ENCODE measurements at regions not wholly inside any gene's neighbourhood (a gene's known extent, or its start where the extent isn't known, plus 50 kb on each side); places are given as distances from the start of the nearest gene placed in this dataset.
"Not testable (repeated sequence)": the region's sequence is repeated elsewhere in the genome, so short reads cannot be mapped to it uniquely, and the experiment has no call there.

DNA sequence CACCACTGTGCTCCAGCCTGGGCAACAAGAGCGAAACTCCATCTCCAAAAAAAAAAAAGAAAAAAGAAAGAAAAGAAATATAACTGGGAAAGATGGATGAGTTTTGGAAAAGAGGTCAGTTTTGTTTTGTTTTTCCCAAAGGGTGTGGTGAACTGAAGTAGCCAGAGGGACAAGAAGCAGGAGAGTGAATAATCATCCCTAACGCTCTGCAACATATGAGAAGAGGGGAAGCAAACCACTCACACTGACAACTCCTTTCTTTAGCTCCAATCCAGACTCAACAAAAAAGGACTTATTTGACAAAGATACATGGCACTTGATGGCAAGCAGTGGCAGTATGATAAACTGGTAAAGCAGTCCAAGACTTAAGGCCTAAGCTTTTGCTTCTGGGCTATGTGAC lies 176.1 kb upstream of the HMHB1 start:
- DNase-seq (ENCODE audit: extremely low read depth, low read depth, low spot score): no peak

DNA sequence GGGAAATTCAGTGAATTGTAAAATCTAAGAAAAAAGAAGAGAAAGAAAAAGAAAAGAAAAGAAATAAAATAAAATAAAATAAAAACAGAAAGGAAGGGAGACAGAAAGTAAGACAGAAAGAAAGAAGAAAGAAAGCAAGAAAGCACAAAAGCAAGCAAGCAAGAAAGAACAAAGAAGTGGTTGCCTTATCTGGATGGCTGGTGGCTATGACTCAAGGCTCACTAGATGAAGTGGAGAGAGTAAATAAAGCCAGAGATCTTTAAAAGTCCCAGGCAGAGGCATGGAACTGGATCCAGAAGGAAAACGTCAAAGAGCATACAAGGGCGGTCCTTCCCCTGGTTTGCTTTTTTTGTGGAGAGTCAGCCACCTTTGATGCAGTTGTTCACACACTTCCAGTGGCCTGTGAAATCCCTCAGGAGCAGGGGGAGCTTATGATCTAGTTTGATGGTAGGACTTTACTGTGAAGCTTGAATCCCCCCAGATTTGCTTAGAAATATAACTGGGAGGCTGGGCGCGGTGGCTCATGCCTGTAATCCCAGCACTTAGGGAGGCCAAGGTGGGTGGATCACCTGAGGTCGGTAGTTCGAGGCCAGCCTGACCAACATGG lies 176.7 kb upstream of the HMHB1 start:
- DNase-seq (ENCODE audit: extremely low read depth, low read depth, low spot score): no peak

DNA sequence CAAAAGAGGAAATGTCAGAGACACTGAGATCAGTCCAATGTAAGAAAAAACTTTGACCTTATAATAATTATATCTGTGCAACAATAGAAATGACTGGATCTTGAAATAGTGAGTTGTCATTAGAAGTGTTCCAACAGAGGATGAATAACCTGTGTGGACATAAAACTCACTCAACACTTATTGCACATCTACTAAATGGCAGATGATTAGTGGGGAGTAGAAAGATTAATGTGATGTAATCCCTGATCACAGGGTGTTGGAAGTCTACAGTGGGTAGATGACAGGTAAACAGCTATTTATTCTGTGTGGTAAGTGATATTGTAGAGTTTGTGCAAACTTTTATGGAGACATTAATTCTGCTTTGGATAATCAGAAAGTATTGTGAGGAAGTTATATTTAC lies 177.3 kb upstream of the HMHB1 start:
- no peak for DNase-seq (ENCODE audit: extremely low read depth, low read depth, low spot score)

GRCh38 chr5:143629871-143630659 lies 181.9 kb upstream of the HMHB1 start:
- no peak for DNase-seq (ENCODE audit: extremely low read depth, low read depth, low spot score)

GRCh38 chr5:143625048-143625447 lies 186.9 kb upstream of the HMHB1 start:
- not testable (repeated sequence) for DNase-seq (ENCODE audit: extremely low read depth, low read depth, low spot score)

GRCh38 chr5:143624465-143624864 lies 187.5 kb upstream of the HMHB1 start:
- DNase-seq (ENCODE audit: extremely low read depth, low read depth, low spot score): no peak

GRCh38 chr5:143619040-143619439 lies 192.9 kb upstream of the HMHB1 start:
- no peak for DNase-seq (ENCODE audit: extremely low read depth, low read depth, low spot score)

DNA sequence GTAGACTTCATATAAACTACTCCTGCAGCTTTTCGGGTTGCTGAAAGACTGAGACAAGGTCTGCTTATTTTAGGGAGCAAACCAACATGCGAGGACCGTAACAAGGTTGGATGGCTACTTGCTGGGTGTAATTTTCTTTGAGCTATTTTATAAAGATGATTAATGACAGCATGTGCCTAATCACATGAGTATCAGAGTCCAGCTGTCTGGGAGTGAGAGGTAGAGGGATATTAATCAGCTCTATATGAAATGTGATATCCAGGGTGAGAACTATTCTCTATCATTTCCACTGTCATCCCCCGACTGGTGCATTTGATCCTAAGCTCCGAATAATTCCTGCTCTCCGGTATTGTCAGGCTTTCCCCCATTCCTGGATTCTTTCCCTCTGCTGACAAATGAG lies 193.8 kb upstream of the HMHB1 start:
- DNase-seq (ENCODE audit: extremely low read depth, low read depth, low spot score): no peak

DNA sequence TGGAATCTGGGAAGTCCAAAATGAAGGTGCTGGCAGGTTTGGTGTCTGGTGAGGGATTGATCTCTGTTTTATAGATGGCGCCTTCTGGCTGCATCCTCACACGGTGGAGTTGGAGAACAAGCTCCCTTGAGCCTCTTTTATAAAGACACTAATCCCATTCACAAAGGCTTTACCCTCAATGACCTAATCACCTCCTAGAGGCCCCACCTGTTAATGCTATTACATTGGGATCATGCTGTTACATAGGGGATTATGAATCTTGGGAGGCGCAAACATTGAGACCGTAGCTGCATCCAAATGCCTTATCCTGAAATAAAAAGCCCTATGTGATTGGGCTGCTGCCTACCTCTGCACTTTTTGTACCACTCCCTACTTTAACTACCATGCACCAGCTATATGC lies 197.1 kb upstream of the HMHB1 start:
- no peak for DNase-seq (ENCODE audit: extremely low read depth, low read depth, low spot score)

GRCh38 chr5:143613329-143613728 lies 198.6 kb upstream of the HMHB1 start:
- DNase-seq (ENCODE audit: extremely low read depth, low read depth, low spot score): no peak

- no peak for DNase-seq (ENCODE audit: extremely low read depth, low read depth, low spot score)
Observed at GRCh38 chr5:143610946-143611345, 201.0 kb upstream of the HMHB1 start.

DNA sequence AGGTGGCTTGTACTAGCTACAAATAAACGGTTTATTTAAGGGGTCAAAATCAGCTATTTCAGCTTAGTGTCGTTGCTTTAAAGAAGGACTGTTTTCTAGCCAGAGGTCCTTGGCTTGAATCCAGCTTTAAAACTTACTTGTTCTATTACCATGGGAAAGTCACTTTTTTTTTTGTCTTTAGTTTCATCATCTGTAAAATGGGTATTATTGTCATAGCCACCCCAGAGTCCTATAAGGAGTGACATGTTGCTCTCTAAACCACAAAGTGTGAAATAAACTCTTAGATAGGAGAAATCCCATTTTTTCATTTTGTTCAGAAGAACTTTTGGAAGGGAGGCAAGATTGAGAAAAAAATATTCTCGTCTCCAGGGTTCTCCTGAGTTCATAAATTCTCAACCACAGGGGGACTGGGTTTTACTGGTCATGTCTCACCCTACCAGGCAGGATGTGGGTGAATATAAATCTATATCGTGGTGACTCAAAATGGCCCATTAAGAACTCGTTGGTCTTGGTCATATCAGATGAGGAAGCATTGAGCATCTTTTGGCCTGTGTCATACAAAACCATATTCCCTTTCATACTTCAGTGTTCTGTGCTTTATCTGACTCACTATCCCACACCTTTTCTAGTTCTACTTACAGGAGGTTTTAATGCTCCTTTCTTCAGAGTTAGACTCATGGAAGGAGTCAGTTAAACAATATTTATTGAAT lies 202.7 kb upstream of the NR3C1 start:
- no peak for DNase-seq (ENCODE audit: extremely low read depth, low read depth, low spot score)

GRCh38 chr5:143605403-143606005 lies 202.0 kb upstream of the NR3C1 start:
- DNase-seq (ENCODE audit: extremely low read depth, low read depth, low spot score): no peak

- DNase-seq (ENCODE audit: extremely low read depth, low read depth, low spot score): no peak
Observed at GRCh38 chr5:143601917-143602333, 198.4 kb upstream of the NR3C1 start.

DNA sequence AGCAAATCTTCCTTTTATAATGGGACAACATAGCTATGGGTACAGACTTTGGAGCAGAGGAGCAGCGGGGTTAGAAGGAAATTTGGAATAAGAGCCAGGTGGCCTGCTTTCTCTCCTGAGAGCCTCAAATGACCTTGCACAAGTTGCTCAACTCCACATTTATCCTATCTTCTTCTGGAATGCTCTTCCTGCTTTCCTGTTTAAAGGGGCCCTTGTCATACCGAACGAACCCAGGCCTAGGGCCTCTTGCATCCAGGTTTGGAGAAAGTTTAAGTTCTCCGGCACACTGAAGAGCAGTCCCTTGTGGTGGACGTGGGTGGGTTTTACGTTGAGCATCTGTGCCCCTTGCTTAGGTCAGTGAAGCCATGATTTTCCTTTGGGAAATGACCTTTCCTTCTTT lies 197.9 kb upstream of the NR3C1 start:
- DNase-seq (ENCODE audit: extremely low read depth, low read depth, low spot score): no peak

DNA sequence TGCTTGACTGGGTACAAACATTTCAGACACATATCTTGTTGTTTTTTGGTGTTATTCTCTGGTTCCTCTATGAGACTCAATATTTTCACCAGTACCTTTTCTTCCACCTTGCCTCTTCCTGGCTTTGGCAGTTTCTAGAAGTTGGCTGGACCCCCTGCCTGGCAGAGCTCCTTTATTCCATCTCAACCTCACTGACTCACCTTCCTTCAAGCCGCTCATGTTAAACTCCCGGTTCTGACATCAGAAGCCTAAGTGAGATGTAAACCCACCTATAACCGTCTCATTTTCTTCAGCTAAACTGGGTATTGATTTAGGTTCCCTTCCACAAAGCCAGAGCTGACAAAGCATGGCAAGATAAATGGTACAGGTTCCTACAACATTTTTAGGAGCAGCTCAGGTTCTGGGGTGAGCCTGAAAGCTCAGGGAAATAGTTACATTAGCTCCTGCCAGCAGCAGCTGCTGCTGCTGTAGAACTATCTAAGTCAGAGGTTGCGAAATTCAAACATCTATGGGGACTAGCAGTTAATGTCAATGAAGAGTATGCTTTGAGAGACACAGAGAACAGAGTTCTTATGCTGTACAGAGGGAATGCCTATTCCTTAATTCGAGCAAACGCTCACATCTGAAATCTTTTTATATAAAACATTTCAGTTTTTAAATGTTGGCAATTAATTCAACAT lies 197.1 kb upstream of the NR3C1 start:
- DNase-seq (ENCODE audit: extremely low read depth, low read depth, low spot score): no peak

- DNase-seq (ENCODE audit: extremely low read depth, low read depth, low spot score): no peak
Observed at GRCh38 chr5:143599474-143599873, 196.0 kb upstream of the NR3C1 start.

GRCh38 chr5:143596824-143597223 lies 193.3 kb upstream of the NR3C1 start:
- no peak for DNase-seq (ENCODE audit: extremely low read depth, low read depth, low spot score)

GRCh38 chr5:143594902-143595818 lies 191.7 kb upstream of the NR3C1 start:
- no peak for DNase-seq (ENCODE audit: extremely low read depth, low read depth, low spot score)

DNA sequence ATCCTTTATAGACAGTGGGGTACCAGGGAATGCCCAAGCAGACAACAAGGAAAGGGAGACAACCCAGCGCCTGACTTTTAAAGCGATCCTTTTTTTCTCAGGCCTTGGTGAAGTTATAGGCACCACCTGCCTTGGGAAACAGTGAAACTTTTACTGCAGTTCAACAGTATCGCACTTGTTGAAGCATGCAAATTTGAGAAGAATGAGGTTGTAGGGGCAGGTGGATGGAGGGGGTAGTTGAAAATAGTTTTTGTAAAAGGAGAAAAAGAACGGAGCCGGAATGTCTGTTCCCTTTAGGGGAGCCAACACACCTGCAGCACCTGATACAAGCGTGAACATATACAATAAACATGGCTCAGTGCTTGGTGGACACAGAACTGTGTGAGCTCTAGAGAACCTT lies 190.2 kb upstream of the NR3C1 start:
- DNase-seq (ENCODE audit: extremely low read depth, low read depth, low spot score): no peak
